GM23338 (cell line): ENCODE measurements at regions not wholly inside any gene's neighbourhood (a gene's known extent, or its start where the extent isn't known, plus 50 kb on each side); places are given as distances from the start of the nearest gene placed in this dataset.

Experiments used
- ATAC-seq: fragments of 200-7000 bp; cut with Tn5 transposase; 3 replicates; pipeline ENCODE4 v1.9.1; 2020
- DNase-seq: peaks from one replicate; pipeline ENCODE4 v3.0.0-alpha.2; 2015; ENCODE audit warnings: low spot score
- H2AFZ ChIP-seq: fragments of 200-600 bp; sonication (generic); 2 replicates; pipeline ENCODE4 v1.8.0; 2016; ENCODE audit warnings: antibody characterized with exemption, mild to moderate bottlenecking, moderate library complexity
- H3F3A ChIP-seq: fragments of 200-600 bp; sonication (generic); replicated peaks from 2 replicates; pipeline ENCODE4 v1.8.0; 2017; ENCODE audit warnings: antibody characterized with exemption, mixed run types, low read depth
- H3K27ac ChIP-seq: fragments of 200-600 bp; sonication (generic); 2 replicates; pipeline ENCODE4 v1.6.1; 2016; ENCODE audit warnings: low read depth
- H3K27me3 ChIP-seq: fragments of 200-600 bp; sonication (generic); 2 replicates; pipeline ENCODE4 v1.8.0; 2016; ENCODE audit warnings: mild to moderate bottlenecking, mixed run types, moderate library complexity; ENCODE audit not compliant: insufficient read depth
- H3K36me3 ChIP-seq: fragments of 200-600 bp; sonication (generic); 2 replicates; pipeline ENCODE4 v1.8.0; 2016; ENCODE audit warnings: mild to moderate bottlenecking; ENCODE audit not compliant: insufficient read depth
- H3K4me1 ChIP-seq: fragments of 200-600 bp; sonication (generic); 2 replicates; pipeline ENCODE4 v1.8.0; 2016; ENCODE audit warnings: mild to moderate bottlenecking, moderate library complexity; ENCODE audit not compliant: insufficient read depth
- H3K4me2 ChIP-seq: fragments of 200-600 bp; sonication (generic); 2 replicates; pipeline ENCODE4 v1.7.1; 2017; ENCODE audit warnings: mixed run types
- H3K4me3 ChIP-seq: fragments of 200-600 bp; sonication (generic); 2 replicates; pipeline ENCODE4 v1.6.1; 2016; ENCODE audit warnings: mixed run types
- H3K79me2 ChIP-seq: fragments of 200-600 bp; sonication (generic); replicated peaks from 2 replicates; pipeline ENCODE4 v1.8.0; 2017; ENCODE audit warnings: mild to moderate bottlenecking; ENCODE audit not compliant: insufficient read depth
- H3K9me2 ChIP-seq: fragments of 200-600 bp; sonication (generic); 2 replicates; pipeline ENCODE4 v1.8.0; 2017; ENCODE audit not compliant: insufficient read depth
- H4K20me1 ChIP-seq: fragments of 200-600 bp; sonication (generic); replicated peaks from 2 replicates; pipeline ENCODE4 v1.8.0; 2017; ENCODE audit warnings: mild to moderate bottlenecking; ENCODE audit not compliant: insufficient read depth
- H3K27ac Mint-ChIP-seq: 2 replicates; pipeline ENCODE4 v1.8.0; 2020; ENCODE audit warnings: inconsistent platforms, mild to moderate bottlenecking, moderate library complexity, mixed read lengths
- H3K27me3 Mint-ChIP-seq: 3 replicates; pipeline ENCODE4 v1.8.0; 2022; ENCODE audit warnings: low read depth, mild to moderate bottlenecking, moderate library complexity, mixed read lengths, inconsistent platforms; ENCODE audit not compliant: insufficient read depth, poor library complexity
- H3K36me3 Mint-ChIP-seq: 3 replicates; pipeline ENCODE4 v1.8.0; 2021; ENCODE audit warnings: low read depth, mild to moderate bottlenecking, inconsistent platforms, moderate library complexity, mixed read lengths
- H3K4me1 Mint-ChIP-seq: 3 replicates; pipeline ENCODE4 v1.8.0; 2020; ENCODE audit warnings: mild to moderate bottlenecking, inconsistent platforms, mixed read lengths
- H3K4me3 Mint-ChIP-seq: 3 replicates; pipeline ENCODE4 v1.8.0; 2021; ENCODE audit warnings: moderate library complexity, mild to moderate bottlenecking, inconsistent platforms, mixed read lengths
- H3K9me3 Mint-ChIP-seq: 3 replicates; pipeline ENCODE4 v1.8.0; 2020; ENCODE audit warnings: moderate library complexity, mild to moderate bottlenecking, inconsistent platforms, mixed read lengths
- CREB1 ChIP-seq: fragments of 250-450 bp; sonication (Bioruptor Pico); IDR thresholded peaks from 2 replicates; pipeline ENCODE4 v1.5.0; 2020; ENCODE audit warnings: low read depth, mild to moderate bottlenecking, moderate library complexity
- EZH2phosphoT487 ChIP-seq: fragments of 200-600 bp; sonication (generic); IDR thresholded peaks from one replicate; pipeline ENCODE4 v1.8.1; 2018; ENCODE audit warnings: antibody characterized with exemption; ENCODE audit not compliant: unreplicated experiment
- JUNB ChIP-seq: IDR thresholded peaks from one replicate; pipeline ENCODE4 v1.6.1; 2016; ENCODE audit warnings: antibody characterized with exemption; ENCODE audit not compliant: unreplicated experiment
- NANOG ChIP-seq: IDR thresholded peaks from 2 replicates; pipeline ENCODE4 v1.6.1; 2016; ENCODE audit warnings: antibody characterized with exemption, borderline replicate concordance
- POLR2AphosphoS5 ChIP-seq: IDR thresholded peaks from 2 replicates; pipeline ENCODE4 v1.6.1; 2016; ENCODE audit warnings: antibody characterized with exemption, low read depth
- STAT1 ChIP-seq: IDR thresholded peaks from one replicate; pipeline ENCODE4 v1.6.1; 2016; ENCODE audit warnings: antibody characterized with exemption; ENCODE audit not compliant: unreplicated experiment
- ZNF114 ChIP-seq: fragments of 250-450 bp; sonication (Bioruptor Pico); IDR thresholded peaks from 2 replicates; pipeline ENCODE4 v1.5.0; 2020; ENCODE audit warnings: mild to moderate bottlenecking, moderate library complexity
- TF ChIP-seq, protein P1 (sequence below): IDR thresholded peaks from 2 replicates; pipeline ENCODE4 v1.6.1; 2016; ENCODE audit warnings: antibody characterized with exemption
- TF ChIP-seq, protein P2 (sequence below): IDR thresholded peaks from one replicate; pipeline ENCODE4 v1.6.1; 2018; ENCODE audit warnings: antibody characterized with exemption; ENCODE audit not compliant: unreplicated experiment
- TF ChIP-seq, protein P3 (sequence below): fragments of 250-450 bp; sonication (Bioruptor Pico); IDR thresholded peaks from 2 replicates; pipeline ENCODE4 v1.5.0; 2020; ENCODE audit warnings: mild to moderate bottlenecking, moderate library complexity

DNA sequence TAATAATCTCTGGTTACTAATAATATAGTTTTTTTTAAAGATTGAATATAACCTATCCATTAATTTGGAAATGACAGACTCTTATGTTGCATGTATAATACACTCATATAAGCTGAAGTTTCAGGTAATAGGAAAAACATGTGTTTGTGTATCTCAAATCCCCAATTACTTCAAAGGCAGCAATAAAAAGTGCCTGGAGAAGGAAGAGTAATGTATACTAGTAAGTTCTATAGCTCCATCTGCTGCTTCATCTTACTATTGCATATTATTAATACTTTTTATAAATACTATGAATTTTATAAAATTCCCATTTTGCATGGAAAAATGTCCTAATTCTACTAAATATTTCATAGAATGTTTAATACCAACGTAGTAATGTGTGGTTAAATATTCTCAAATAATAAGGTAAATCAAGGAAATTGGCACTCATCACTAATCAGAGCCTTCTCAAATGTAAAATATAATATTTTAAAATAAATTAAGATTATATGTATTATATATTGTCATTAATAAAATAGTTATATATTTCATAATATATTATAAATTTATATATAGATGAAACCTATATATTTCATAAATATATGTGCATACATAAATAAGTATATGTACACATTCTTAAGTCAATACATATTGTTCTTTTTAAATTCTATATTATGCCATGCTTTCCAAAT lies 311.9 kb downstream of the HGF start:
- DNase-seq (peak; percentile 20), ATAC-seq (no peak)
- no peaks in the 10 kb centered on the region for H3K79me2 ChIP-seq

More for the DNA sequence above, 311.9 kb downstream of the HGF start:
- Histone ChIP-seq H3K4me2 (no peak overlapping the region), H3K9me2 (no peaks in the 10 kb centered on the region), H3F3A (no peaks in the 10 kb centered on the region), H2AFZ (no peak overlapping the region), H3K4me3 (no peak overlapping the region), H4K20me1 (no peaks in the 10 kb centered on the region), H3K36me3 (no peaks in the 10 kb centered on the region), H3K27me3 (no peaks in the 10 kb centered on the region), H3K4me1 (no peaks in the 10 kb centered on the region), H3K27ac (no peak overlapping the region)
- Mint-ChIP-seq H3K9me3 (no peaks in the 10 kb centered on the region), H3K4me3 (no peak overlapping the region), H3K36me3 (no peaks in the 10 kb centered on the region), H3K27ac (no peak overlapping the region), H3K27me3 (no peaks in the 10 kb centered on the region), H3K4me1 (no peaks in the 10 kb centered on the region)
- TF ChIP-seq, protein P1, sequence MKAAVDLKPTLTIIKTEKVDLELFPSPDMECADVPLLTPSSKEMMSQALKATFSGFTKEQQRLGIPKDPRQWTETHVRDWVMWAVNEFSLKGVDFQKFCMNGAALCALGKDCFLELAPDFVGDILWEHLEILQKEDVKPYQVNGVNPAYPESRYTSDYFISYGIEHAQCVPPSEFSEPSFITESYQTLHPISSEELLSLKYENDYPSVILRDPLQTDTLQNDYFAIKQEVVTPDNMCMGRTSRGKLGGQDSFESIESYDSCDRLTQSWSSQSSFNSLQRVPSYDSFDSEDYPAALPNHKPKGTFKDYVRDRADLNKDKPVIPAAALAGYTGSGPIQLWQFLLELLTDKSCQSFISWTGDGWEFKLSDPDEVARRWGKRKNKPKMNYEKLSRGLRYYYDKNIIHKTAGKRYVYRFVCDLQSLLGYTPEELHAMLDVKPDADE, result no peak
- TF ChIP-seq CREB1 (CRISPR knock-in tag), result no peak
- TF ChIP-seq POLR2AphosphoS5, result no peak
- TF ChIP-seq, protein P2, sequence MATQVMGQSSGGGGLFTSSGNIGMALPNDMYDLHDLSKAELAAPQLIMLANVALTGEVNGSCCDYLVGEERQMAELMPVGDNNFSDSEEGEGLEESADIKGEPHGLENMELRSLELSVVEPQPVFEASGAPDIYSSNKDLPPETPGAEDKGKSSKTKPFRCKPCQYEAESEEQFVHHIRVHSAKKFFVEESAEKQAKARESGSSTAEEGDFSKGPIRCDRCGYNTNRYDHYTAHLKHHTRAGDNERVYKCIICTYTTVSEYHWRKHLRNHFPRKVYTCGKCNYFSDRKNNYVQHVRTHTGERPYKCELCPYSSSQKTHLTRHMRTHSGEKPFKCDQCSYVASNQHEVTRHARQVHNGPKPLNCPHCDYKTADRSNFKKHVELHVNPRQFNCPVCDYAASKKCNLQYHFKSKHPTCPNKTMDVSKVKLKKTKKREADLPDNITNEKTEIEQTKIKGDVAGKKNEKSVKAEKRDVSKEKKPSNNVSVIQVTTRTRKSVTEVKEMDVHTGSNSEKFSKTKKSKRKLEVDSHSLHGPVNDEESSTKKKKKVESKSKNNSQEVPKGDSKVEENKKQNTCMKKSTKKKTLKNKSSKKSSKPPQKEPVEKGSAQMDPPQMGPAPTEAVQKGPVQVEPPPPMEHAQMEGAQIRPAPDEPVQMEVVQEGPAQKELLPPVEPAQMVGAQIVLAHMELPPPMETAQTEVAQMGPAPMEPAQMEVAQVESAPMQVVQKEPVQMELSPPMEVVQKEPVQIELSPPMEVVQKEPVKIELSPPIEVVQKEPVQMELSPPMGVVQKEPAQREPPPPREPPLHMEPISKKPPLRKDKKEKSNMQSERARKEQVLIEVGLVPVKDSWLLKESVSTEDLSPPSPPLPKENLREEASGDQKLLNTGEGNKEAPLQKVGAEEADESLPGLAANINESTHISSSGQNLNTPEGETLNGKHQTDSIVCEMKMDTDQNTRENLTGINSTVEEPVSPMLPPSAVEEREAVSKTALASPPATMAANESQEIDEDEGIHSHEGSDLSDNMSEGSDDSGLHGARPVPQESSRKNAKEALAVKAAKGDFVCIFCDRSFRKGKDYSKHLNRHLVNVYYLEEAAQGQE, result no peak
- no peak for TF ChIP-seq EZH2phosphoT487
- TF ChIP-seq JUNB, result no peak
- no peak for TF ChIP-seq NANOG
- TF ChIP-seq STAT1, result no peak
- no peak for TF ChIP-seq ZNF114 (CRISPR knock-in tag)
- TF ChIP-seq, protein P3, sequence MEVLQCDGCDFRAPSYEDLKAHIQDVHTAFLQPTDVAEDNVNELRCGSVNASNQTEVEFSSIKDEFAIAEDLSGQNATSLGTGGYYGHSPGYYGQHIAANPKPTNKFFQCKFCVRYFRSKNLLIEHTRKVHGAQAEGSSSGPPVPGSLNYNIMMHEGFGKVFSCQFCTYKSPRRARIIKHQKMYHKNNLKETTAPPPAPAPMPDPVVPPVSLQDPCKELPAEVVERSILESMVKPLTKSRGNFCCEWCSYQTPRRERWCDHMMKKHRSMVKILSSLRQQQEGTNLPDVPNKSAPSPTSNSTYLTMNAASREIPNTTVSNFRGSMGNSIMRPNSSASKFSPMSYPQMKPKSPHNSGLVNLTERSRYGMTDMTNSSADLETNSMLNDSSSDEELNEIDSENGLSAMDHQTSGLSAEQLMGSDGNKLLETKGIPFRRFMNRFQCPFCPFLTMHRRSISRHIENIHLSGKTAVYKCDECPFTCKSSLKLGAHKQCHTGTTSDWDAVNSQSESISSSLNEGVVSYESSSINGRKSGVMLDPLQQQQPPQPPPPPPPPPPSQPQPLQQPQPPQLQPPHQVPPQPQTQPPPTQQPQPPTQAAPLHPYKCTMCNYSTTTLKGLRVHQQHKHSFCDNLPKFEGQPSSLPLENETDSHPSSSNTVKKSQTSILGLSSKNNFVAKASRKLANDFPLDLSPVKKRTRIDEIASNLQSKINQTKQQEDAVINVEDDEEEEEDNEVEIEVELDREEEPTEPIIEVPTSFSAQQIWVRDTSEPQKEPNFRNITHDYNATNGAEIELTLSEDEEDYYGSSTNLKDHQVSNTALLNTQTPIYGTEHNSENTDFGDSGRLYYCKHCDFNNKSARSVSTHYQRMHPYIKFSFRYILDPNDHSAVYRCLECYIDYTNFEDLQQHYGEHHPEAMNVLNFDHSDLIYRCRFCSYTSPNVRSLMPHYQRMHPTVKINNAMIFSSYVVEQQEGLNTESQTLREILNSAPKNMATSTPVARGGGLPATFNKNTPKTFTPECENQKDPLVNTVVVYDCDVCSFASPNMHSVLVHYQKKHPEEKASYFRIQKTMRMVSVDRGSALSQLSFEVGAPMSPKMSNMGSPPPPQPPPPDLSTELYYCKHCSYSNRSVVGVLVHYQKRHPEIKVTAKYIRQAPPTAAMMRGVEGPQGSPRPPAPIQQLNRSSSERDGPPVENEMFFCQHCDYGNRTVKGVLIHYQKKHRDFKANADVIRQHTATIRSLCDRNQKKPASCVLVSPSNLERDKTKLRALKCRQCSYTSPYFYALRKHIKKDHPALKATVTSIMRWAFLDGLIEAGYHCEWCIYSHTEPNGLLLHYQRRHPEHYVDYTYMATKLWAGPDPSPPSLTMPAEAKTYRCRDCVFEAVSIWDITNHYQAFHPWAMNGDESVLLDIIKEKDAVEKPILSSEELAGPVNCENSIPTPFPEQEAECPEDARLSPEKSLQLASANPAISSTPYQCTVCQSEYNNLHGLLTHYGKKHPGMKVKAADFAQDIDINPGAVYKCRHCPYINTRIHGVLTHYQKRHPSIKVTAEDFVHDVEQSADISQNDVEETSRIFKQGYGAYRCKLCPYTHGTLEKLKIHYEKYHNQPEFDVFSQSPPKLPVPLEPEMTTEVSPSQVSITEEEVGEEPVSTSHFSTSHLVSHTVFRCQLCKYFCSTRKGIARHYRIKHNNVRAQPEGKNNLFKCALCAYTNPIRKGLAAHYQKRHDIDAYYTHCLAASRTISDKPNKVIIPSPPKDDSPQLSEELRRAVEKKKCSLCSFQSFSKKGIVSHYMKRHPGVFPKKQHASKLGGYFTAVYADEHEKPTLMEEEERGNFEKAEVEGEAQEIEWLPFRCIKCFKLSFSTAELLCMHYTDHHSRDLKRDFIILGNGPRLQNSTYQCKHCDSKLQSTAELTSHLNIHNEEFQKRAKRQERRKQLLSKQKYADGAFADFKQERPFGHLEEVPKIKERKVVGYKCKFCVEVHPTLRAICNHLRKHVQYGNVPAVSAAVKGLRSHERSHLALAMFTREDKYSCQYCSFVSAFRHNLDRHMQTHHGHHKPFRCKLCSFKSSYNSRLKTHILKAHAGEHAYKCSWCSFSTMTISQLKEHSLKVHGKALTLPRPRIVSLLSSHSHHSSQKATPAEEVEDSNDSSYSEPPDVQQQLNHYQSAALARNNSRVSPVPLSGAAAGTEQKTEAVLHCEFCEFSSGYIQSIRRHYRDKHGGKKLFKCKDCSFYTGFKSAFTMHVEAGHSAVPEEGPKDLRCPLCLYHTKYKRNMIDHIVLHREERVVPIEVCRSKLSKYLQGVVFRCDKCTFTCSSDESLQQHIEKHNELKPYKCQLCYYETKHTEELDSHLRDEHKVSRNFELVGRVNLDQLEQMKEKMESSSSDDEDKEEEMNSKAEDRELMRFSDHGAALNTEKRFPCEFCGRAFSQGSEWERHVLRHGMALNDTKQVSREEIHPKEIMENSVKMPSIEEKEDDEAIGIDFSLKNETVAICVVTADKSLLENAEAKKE (CRISPR knock-in tag), result no peak
